ENCODE measurements at regions not wholly inside any gene's neighbourhood (a gene's known extent, or its start where the extent isn't known, plus 50 kb on each side); places are given as distances from the start of the nearest gene placed in this dataset.
"Not testable (repeated sequence)": the region's sequence is repeated elsewhere in the genome, so short reads cannot be mapped to it uniquely, and the experiment has no call there.

DNA sequence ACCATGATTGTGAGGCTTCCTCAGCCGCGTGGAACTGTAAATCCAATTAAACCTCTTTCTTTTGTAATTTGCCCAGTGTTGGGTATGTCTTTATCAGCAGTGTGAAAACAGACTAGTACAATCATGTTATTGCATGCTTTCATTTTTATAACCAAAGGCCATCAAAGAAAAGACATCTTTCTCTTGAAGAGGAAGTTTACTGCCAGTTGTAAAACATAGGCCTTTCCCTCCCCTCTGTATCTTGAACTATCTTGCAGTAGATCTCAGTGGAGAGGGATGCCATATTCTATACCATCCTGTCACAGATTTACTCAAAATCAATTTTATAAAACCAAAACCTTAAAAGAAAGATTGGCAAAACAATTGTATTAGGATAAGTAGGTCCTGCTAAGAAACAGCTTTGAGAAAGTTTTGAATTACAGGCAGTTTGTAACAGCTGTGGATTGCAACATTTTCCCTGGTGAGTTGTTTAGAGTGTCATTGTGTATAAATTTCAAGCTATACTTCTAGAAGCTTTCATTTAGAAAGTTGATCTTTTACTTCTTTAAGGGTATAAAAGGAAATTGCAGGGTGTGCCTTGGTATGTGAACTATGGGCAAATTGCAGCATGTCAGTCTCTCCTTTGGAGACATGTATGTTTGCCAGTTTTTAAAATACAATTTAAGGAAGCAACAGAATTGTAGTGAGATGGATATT, 128.0 kb downstream of the ATP23 start:
- DNase-seq = no peak

DNA sequence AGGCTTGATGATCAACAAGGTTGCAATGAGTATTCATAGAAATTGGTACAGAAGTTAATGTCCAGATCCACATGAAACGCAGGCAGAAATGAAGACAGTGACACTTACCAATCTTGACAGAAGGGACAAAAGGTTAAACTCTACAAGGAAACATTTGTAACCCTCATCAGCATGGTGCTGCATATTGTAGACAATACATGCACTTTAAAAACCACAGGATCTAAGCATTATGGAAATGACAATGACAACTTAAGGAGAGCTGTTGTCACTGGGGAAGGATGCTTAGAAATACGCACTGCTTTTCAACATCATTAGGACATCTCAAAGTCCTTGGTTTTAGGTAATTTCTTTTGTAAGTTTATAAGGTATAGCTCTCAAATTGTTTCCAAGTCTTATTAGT, 130.6 kb downstream of the ATP23 start:
- DNase-seq = no peak

DNA sequence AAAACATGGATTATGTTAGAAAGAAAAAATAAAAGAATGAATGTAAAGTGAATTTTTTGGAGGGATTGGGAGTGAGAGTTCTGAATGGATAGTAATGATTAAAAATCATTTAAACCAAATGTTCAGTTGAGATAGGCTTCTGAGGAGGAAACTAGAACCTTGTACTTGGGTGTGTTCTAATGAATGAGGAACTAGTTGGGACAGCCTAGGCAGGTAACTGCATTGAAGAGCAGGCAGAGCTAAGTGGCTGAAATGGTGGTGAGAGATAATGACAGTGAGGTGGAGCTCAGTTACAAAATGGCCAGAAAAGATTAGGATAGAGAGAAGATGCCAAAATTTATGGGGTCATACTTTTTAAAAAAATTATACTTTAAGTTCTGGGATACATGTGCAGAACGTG, 132.9 kb downstream of the ATP23 start:
- DNase-seq = no peak

DNA sequence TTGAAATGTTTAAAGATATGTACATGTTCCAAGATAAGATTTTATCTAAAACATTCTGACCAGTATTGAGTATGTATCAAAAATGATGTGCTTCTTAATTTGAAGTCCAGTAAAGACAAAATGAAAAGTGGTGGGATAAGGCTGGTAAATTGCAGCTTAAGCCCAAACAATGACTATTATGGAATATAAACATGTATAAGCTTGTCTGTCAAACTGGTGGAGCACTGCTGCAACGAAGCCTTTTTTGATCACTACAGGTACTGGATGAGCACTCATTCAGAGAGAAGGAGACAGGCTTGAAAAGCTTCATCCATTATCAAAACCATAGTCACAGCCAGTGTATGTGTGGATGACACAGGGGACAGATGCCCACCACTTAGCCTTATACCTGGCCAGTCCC, 138.4 kb downstream of the ATP23 start:
- DNase-seq = no peak

DNA sequence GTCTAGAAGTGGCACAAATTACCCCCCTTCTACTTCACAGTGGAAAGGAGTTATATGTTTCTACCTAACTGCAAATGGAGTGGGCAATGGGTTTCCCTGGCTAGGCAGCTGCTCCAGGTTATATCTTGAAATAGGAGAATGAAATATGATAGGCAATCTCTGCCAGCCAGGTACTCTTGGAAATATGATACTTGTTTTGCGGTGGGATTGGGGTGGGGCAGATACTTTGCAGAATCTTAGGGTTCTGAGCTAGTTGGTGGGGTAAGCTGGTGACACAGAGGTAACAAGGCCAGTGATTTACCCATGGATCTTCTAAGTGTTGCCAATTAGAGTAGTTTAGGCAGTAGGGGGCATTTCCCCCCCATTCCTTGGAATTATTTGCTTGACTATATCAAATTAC, 140.1 kb downstream of the ATP23 start:
- DNase-seq = no peak

DNA sequence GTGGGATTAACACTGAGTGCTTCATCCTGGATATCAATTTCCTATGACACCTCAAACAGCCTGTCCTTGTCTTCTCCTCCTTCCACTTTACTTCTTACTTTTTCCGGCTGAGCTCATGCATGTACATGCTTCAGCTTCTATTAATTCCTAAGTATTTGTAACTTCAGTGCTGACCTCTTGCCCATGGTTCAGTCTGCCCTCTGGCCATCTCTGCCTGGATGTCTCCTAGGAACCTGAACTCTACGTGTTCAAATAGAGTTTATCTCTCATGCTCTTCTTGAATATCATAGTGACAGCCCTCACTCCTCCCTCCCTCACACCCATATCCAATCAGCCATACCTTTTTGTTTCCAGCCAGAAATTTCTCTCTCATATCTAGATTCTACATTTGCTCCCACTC, 141.6 kb downstream of the ATP23 start:
- DNase-seq = no peak

DNA sequence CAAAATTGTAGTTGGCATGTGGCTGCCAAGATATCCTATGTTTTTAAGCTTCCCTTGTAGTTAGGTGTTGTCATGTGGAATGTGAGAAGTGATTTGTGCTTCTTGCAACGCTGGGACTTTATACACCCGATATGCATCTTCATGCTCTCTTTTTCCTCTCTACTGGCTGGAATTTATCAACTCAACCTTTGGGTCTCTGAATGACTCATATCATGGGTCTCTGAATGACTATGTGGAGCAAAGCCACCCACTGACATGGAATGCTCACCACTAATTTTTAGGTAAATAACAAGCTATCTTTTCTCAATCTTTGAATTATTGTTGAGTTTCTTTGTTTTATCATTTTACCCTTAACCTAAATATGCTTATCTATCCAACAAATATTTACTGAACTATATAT, 144.6 kb downstream of the ATP23 start:
- no peak for DNase-seq

DNA sequence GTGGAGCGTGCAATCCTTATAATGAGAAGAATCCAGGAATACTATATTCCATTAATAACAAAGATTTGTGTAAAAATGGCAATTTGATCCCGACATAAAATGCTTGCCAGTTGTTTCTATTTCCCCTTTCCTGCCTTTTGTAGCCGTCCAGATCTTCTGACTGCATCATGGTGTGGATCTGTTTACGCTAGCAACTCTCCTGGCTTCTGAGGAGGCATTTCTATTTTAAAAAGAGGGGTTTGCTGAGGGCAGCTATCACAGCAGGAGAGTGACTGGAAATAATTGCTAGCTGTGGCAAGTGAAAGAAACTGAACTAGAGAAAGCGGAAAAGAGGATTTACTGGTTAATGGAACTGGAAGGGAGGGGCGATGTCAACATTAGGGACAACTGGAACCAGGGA, 145.6 kb downstream of the ATP23 start:
- no peak for DNase-seq

DNA sequence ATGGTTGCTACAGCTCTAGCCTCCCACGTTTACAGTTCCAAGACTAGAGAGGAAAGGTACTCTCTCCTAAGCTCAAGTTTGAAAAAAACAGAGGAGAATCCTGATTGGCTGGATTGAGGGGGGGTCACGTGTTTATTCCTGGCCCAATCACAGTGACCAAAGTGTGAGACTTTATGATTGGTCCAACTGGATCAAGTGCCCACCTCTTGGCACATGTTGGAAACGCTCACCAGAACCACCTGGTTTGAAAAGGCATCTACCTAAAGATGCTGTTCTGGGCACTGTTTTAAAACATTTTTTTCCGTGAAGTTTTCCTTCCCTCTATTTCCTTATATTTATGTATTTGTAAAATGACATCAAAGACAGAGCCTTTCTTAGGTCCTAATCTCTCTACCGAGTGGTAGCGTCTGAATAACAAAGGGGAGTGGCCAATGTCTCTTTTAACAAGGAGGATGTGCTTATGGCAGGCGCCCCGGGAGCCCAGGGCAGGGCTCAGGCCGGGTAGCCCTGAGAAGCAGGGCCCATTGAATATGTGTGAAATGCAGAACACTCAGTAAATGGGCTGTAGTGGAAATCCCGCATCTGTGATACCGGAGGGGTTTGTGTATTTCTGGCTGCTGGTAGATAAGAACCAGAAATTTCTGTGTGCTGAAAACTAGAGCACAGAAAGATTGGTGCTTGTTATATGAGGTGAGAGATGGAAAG, 146.2 kb downstream of the ATP23 start:
- no peak for DNase-seq

DNA sequence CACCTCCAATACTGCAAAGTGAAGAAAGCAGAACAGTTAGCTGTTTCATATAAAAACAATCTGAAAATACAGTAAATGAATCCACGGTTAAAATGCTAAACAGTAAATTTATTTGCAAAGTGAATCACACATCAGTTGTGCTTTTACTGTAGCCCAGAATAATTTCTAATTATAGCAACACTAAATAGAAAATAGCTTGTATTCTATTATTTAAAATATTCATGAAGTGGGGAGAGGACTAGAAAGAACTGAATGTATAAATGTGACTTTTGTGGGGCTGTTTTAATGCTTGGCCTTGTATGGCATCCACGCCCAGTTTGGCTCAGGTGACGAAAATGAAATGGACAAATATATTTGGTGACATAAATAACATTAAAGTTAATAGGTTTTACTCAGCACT, 148.2 kb downstream of the ATP23 start:
- no peak for DNase-seq

- DNase-seq = no peak
Observed at GRCh38 chr12:58090685-58091084, 149.3 kb downstream of the ATP23 start.

DNA sequence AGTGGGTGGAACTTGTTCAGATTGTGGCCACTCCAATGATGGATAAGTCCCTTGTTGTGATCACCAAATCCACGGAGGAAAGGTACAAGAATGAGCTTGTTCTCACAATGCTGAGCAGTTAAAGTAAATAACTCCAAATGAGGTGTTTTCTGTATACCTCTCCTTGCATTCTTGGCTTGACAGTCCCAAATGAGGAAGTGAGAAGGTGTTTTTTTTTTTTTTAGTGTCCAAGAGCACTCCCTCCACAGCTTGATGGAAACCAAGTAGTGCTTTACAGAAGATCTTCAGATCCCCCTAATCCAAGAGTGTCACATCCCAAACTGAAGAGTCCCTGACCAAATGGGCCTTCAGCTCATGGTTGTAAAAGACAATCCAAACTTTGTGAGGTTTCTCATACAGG, 153.6 kb downstream of the ATP23 start:
- DNase-seq = no peak

GRCh38 chr12:58097741-58098140, 156.4 kb downstream of the ATP23 start:
- no peak for DNase-seq

DNA sequence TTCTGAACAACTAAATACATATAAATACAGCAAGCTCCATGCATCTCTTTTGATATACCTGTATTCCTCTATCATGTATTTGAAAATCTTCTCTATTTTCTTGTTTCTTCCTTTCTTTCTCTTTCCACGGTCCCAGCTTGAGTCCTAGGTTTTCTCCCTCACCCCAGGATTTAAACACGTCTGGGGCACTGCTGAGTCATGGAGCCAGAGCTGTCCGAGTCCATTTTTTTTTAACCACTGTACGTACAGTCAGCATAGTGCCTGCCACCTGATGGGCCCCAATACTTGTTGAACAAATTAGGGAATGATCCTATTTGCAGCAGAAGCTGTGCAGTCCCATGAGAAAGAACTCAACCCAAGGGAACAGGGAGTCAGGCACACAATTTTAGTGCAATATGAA, 158.1 kb downstream of the ATP23 start:
- DNase-seq = no peak

DNA sequence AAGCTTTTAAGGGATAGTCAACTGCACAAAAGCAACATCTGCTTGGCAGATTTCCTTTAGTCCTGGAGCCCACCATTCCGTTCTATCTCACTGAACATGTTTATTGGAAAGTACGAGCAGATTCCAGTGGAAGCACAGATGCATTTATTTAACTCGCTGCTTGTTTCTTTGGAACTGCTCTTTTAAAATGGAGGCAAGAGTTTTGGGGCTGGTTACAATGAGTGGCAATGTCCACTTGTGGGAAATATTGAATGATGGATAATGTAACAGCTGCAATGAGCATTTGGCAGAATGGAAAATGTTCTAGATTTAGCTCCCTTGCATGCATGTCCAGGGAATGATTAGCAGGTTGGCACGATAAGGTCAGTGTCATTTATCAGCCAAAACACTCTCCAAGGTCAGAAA, 163.0 kb downstream of the ATP23 start:
- DNase-seq = no peak

GRCh38 chr12:58105225-58106119, 164.1 kb downstream of the ATP23 start:
- DNase-seq = no peak

DNA sequence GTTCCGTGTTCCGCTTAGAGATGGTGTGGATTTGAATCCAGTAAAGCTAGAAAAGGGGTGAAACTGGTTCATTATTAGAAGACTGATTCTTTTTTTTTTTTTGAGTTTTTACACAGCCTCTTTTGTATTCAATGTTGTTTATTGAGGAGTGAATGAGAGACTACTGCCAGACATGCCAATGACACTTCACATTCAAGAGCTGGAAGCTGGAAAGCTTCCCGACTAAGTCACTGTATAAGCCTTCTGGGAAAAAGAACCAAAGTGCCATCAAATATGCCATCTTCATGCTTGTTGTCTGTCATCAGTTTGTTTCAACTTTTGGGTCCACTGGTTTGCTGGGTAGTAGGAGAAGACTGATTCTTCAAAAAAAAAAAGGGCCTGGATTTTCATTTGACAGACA, 164.8 kb downstream of the ATP23 start:
- DNase-seq = no peak

DNA sequence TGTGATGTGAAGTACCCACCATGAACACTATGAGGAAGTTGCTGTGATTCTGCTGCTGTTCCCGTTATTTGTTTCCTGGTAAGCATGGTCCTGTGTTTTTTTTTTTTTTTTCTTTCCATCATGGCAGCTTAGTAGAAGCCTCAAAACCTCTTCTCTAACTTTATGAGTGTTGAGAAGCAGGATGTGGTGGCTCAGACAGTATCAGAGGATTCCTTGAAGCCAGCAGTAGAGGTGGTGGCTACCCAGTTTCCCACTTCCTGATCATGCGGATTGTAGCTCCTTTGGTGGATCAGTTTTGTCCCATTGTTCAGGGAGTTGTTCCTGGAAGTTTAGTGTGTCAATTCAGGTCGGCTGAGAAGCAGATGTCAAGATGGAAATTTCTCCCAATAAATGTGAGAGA, 175.8 kb downstream of the ATP23 start:
- DNase-seq = no peak

- DNase-seq = no peak
Observed at GRCh38 chr12:58117667-58118066, 176.3 kb downstream of the ATP23 start.

DNA sequence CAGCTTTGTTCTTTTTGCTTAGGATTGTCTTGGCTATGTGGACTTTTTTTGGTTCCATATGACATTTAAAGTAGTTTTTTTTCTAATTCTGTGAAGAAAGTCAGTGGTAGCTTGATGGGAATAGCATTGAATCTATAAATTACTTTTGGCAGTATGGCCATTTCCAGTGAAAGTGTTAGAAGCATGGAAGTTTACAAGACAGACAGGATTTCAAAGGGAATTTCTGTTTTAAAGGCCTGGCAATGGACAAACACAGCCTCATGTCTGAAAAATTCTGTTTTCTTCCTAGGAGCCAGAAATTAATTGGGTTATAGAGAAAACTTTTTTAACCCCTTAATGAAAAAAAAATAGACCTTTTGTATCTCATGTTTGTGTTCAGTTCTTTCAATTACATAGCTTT, 184.4 kb downstream of the ATP23 start:
- DNase-seq = not testable (repeated sequence)

DNA sequence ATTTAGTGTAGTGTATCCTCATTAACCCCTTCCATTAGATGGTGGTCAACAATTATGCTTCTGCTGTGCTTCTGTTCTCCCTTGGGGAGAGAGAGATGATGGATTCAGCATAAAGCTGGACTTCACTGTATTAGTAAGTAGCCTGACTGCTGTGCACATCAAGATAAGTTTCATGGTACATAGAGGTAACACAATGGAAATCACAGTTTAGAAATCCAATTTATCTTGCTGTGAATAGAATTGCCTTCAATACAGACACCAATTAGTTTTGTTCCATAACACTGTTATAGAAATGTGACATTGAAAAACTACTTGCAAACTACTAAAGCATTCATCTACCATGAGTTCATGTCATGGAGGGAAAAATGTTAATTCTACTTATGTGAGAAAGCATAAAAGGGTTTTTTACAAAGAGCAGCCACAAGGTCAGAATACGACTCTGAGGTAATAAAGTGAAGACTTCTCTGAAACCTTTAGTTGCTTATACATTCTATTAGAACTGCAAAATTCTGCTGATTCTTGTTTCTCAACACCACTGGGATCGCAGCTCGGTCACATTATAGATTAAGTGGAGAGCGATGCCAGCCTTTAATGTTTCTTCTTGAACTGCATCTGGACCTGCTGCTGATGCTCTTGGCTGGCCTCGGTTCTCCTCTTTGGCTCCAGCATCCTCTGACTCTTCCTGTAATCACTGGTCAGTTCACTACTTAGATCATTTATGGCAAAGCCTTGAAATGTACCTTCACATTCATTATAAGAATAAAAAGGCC, 190.8 kb downstream of the ATP23 start:
- DNase-seq = no peak

GRCh38 chr12:58138424-58138823, 197.1 kb downstream of the ATP23 start:
- DNase-seq = no peak

DNA sequence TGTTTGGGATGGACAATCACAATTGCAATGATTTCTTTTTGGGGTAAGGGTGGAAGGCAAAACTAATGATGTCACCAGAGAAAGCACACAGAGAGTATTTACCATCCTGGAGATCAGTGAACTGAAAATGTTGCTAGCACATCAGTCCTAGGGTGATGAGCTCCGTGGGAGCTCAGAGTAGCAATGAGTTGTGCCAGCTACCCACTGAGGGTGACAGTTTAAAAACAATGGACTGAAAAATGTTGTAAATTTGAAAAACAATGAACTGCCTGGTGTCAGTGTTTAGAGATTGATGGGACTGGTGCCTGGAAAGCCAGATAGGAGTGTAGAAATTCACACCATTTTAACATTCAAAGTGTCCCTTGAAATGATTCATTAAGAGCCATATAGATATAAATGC, 198.5 kb downstream of the ATP23 start:
- DNase-seq = no peak

Measured in NCI-H2227 treated with DMSO at 0.1 percent for 48 hours (cell line).